ENCODE measurements at regions not wholly inside any gene's neighbourhood (a gene's known extent, or its start where the extent isn't known, plus 50 kb on each side); places are given as distances from the start of the nearest gene placed in this dataset.
"Not testable (repeated sequence)": the region's sequence is repeated elsewhere in the genome, so short reads cannot be mapped to it uniquely, and the experiment has no call there.

DNA sequence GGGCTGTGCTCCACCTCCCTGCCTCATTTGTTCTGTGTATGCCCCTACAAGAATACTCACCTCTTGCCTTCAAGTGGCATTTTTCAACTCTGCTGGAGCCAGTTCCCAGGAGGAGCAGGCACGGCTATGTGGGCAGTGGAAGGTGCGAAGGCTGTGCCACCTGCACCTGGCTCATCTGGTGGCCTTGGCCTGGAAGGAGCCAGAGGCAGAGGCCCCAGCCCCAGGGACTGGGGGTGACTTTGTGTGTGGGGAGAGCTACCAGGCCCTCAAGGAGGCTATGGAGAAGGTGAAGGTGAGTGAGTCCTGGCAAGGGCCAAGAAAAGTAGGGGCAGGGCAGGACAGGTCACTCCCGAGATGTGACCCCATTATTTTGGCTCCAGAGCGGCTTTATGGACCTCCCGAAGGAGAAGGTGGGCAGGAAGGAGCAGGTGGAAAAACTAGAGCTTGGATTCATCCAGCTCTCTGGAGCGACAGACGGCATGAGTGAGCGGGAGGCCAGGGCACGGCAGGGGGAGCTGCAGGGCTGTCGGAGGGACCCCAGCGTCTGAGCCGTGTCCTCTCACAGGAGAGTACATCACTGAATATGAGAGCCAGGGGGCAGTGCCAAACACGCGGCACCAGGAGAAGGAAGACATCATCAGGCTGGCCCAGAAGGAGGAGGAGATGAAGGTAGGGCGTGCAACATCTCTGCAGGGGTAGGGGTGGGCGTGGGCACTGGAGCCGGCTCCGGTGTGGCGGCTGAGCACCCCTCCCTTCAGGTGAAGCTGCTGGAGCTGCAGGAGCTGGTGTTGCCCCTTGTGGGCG, 57.3 kb upstream of the UBE2Q2 start:
- H3K9me3 ChIP-seq (ENCODE audit: low read depth) = no peaks in the 10 kb centered on the region
- WGBS (ENCODE audit: low lambda C conversion rate, missing lambda C conversion rate) = 64% methylated on average over 20 of the region's 20 CpGs
- H3K27ac ChIP-seq = no peak overlapping the region
- no peak overlapping the region for H2AFZ ChIP-seq
- H3K36me3 ChIP-seq (replicated peaks; ENCODE audit: insufficient read depth, low read depth) = no peaks in the 10 kb centered on the region
- H3K4me2 ChIP-seq = peak overlapping the region; percentile 48
- no peaks in the 10 kb centered on the region for H3K79me2 ChIP-seq
- no peak overlapping the region for H3K4me3 ChIP-seq
- no peaks in the 10 kb centered on the region for H3K9me2 ChIP-seq (replicated peaks; ENCODE audit: insufficient read depth)
- DNase-seq (ENCODE audit: low spot score) = peak; percentile 44
- no peaks in the 10 kb centered on the region for H3K4me1 ChIP-seq (ENCODE audit: insufficient read depth)
- H4K20me1 ChIP-seq (ENCODE audit: insufficient read depth, poor library complexity, severe bottlenecking) = no peaks in the 10 kb centered on the region
- no peaks in the 10 kb centered on the region for H3K27me3 ChIP-seq
- no peak for TF ChIP-seq EZH2 (IDR thresholded peaks at IDR 0.05; ENCODE audit: borderline replicate concordance)
- no peak for TF ChIP-seq EZH2phosphoT487 (IDR thresholded peaks at IDR 0.05; ENCODE audit: low read depth, severe bottlenecking, unreplicated experiment)
- TF ChIP-seq, protein P1, sequence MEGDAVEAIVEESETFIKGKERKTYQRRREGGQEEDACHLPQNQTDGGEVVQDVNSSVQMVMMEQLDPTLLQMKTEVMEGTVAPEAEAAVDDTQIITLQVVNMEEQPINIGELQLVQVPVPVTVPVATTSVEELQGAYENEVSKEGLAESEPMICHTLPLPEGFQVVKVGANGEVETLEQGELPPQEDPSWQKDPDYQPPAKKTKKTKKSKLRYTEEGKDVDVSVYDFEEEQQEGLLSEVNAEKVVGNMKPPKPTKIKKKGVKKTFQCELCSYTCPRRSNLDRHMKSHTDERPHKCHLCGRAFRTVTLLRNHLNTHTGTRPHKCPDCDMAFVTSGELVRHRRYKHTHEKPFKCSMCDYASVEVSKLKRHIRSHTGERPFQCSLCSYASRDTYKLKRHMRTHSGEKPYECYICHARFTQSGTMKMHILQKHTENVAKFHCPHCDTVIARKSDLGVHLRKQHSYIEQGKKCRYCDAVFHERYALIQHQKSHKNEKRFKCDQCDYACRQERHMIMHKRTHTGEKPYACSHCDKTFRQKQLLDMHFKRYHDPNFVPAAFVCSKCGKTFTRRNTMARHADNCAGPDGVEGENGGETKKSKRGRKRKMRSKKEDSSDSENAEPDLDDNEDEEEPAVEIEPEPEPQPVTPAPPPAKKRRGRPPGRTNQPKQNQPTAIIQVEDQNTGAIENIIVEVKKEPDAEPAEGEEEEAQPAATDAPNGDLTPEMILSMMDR (IDR thresholded peaks at IDR 0.05; ENCODE audit: poor library complexity) = peak; percentile 25

DNA sequence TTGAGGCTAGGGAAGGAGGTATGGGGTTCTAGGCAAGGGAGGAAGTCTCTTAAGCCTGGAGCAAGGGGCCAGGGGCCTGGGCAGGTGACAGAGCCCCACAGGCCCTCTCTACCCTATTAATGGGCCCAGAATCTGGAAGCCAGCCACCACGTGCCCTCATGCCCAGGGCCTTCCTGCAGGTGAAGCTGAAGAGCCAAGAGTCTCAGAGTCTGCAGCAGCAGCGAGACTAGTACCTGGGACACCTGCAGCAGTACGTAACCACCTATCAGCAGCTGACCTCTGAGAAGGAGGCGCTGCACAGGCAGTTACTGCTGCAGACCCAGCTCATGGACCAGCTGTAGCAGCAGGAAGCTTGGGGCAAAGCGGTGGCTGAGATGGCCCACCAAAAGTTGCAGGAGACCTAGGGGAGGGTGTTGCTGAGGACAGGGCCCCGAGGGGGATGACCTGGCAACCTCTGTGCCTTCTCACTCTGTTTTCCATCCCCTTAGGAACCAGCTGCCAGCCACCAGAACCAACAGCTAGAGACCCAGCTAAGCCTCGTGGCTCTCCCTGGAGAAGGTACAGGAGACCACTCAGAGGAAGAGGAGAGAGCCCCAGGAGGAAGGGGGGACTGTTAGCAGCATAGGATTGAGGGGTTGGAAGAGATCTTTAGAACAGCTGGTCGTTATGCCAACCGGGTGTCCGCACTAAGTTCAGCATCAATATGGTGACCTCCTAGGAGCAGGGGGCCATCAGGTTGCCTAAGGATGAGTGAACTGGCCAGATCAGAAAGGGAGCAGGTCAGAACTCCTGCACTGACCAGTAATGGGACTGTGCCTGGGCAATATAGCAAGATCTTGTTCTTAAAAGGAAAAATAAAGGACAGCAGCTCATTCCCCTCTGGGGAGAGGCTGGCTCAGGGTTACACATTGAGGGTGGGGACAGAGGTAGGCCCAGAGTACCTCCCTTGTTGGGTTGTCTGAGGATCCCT, 58.5 kb upstream of the UBE2Q2 start:
- H3K36me3 ChIP-seq (replicated peaks; ENCODE audit: insufficient read depth, low read depth); H3K27me3 ChIP-seq; H2AFZ ChIP-seq; H4K20me1 ChIP-seq (ENCODE audit: insufficient read depth, poor library complexity, severe bottlenecking); H3K79me2 ChIP-seq; H3K9me2 ChIP-seq (replicated peaks; ENCODE audit: insufficient read depth); H3K27ac ChIP-seq; H3K4me1 ChIP-seq (ENCODE audit: insufficient read depth); DNase-seq (ENCODE audit: low spot score); H3K4me2 ChIP-seq; H3K9me3 ChIP-seq (ENCODE audit: low read depth); H3K4me3 ChIP-seq: not testable (repeated sequence)
- 87% methylated on average over 7 of the region's 10 CpGs for WGBS (ENCODE audit: low lambda C conversion rate, missing lambda C conversion rate)

DNA sequence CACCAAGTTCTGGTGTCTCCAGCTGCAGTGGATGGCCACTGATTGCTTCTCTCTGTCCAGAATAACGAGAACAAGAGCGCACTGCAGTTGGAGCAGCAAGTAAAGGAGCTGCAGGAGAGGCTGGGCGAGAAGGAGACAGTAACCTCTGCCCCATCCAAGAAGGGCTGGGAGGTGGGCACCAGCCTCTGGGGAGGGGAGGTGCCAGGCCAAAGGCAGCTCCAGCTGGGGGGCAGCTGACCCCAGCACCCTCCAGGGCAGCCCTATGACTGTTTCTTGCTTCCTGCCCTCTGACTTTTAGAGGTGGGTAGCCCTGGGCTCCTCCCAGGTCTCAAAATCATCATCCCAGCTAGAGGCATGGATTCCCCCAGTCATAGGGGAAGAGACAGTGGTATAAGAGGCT, 59.7 kb upstream of the UBE2Q2 start:
- DNase-seq (ENCODE audit: low spot score); H3K36me3 ChIP-seq (replicated peaks; ENCODE audit: insufficient read depth, low read depth); H3K9me3 ChIP-seq (ENCODE audit: low read depth); H3K27me3 ChIP-seq; H3K27ac ChIP-seq; H3K4me2 ChIP-seq; H2AFZ ChIP-seq; H3K9me2 ChIP-seq (replicated peaks; ENCODE audit: insufficient read depth); H3K4me3 ChIP-seq; H3K4me1 ChIP-seq (ENCODE audit: insufficient read depth); H4K20me1 ChIP-seq (ENCODE audit: insufficient read depth, poor library complexity, severe bottlenecking); H3K79me2 ChIP-seq: not testable (repeated sequence)
- WGBS (ENCODE audit: low lambda C conversion rate, missing lambda C conversion rate) = 95% methylated on average over 3 of the region's 3 CpGs

DNA sequence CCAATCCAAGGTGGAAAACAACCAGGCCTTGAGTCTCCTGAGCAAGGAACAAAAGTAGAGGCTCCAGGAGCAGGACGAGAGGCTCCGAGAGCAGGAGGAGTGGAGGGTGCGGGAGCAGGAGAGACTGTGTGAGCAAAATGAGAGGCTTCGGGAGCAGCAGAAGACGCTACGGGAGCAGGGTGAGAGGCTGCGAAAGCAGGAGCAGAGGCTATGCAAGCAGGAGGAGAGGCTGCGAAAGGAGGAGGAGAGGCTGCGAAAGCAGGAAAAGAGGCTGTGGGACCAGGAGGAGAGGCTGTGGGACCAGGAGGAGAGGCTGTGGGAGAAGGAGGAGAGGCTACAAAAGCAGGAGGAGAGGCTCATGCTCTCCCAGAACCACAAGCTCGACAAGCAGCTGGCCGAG, 60.3 kb upstream of the UBE2Q2 start:
- Histone ChIP-seq H3K36me3 (replicated peaks; ENCODE audit: insufficient read depth, low read depth) (no peaks in the 10 kb centered on the region), H3K4me3 (no peak overlapping the region), H3K27ac (no peak overlapping the region), H3K9me2 (replicated peaks; ENCODE audit: insufficient read depth) (no peaks in the 10 kb centered on the region), H2AFZ (no peak overlapping the region), H3K4me1 (ENCODE audit: insufficient read depth) (no peaks in the 10 kb centered on the region), H3K9me3 (ENCODE audit: low read depth) (no peaks in the 10 kb centered on the region), H3K79me2 (no peaks in the 10 kb centered on the region), H3K27me3 (no peaks in the 10 kb centered on the region), H4K20me1 (ENCODE audit: insufficient read depth, poor library complexity, severe bottlenecking) (no peaks in the 10 kb centered on the region), H3K4me2 (no peak overlapping the region)
- DNase-seq (ENCODE audit: low spot score) = no peak
- 91% methylated on average over 11 of the region's 11 CpGs for WGBS (ENCODE audit: low lambda C conversion rate, missing lambda C conversion rate)
- no peak for TF ChIP-seq EZH2phosphoT487 (IDR thresholded peaks at IDR 0.05; ENCODE audit: low read depth, severe bottlenecking, unreplicated experiment)
- TF ChIP-seq EZH2 (IDR thresholded peaks at IDR 0.05; ENCODE audit: borderline replicate concordance) = no peak
- TF ChIP-seq, protein P1 (IDR thresholded peaks at IDR 0.05; ENCODE audit: poor library complexity) = no peak

DNA sequence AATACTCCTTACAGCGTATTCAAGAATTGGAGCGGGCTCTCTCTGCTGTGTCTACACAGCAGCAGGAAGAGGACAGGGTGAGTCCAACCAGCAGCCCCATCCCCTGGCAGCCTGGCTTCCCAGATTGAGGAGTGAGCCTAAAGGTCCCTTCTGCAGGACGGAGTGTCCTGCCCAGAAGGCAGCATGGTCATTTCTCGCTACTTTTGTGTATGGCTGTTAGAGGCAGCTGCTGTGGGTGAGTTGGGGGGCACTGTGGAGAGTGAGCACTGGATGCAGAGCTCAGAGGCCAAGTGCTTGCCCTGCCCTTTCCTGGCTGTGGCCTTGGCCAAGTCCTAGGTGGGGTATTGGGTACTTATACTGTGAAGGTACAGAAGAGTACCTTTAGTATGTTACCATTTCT, 62.3 kb upstream of the UBE2Q2 start:
- H3K27me3 ChIP-seq; DNase-seq (ENCODE audit: low spot score): not testable (repeated sequence)

More for the DNA sequence above, 62.3 kb upstream of the UBE2Q2 start:
- not testable (repeated sequence) for H3K79me2 ChIP-seq; H2AFZ ChIP-seq; H3K36me3 ChIP-seq (replicated peaks; ENCODE audit: insufficient read depth, low read depth); H4K20me1 ChIP-seq (ENCODE audit: insufficient read depth, poor library complexity, severe bottlenecking); H3K9me2 ChIP-seq (replicated peaks; ENCODE audit: insufficient read depth); H3K9me3 ChIP-seq (ENCODE audit: low read depth); H3K4me3 ChIP-seq; H3K27ac ChIP-seq; H3K4me2 ChIP-seq; H3K4me1 ChIP-seq (ENCODE audit: insufficient read depth)
- WGBS (ENCODE audit: low lambda C conversion rate, missing lambda C conversion rate) = 94% methylated on average over 4 of the region's 4 CpGs
